Omental fat pad (tissue), 3 donors: ENCODE measurements at regions not wholly inside any gene's neighbourhood (a gene's known extent, or its start where the extent isn't known, plus 50 kb on each side); places are given as distances from the start of the nearest gene placed in this dataset.

Experiments used
- ATAC-seq: fragments of 150-250 bp; one replicate; pipeline ENCODE4 v1.9.1; 2016; ENCODE audit warnings: mild to moderate bottlenecking, moderate library complexity; ENCODE audit not compliant: low FRiP score
- DNase-seq: peaks from one replicate; pipeline ENCODE4 v3.0.0-alpha.2; 2019; ENCODE audit warnings: low spot score
- CTCF ChIP-seq, 3 donors: fragments of 450-650 bp; IDR thresholded peaks; one replicate each; pipeline ENCODE4 v1.5.1; 2016 to 2017; ENCODE audit warnings: antibody characterized with exemption in 3 of 3, mild to moderate bottlenecking in 3 of 3, moderate library complexity in 2 of 3

- ATAC-seq (no peak), DNase-seq (no peak)
- TF ChIP-seq CTCF (IDR thresholded peaks at IDR 0.05) = no peak
Measured at GRCh38 chr6:153645326-153645725, 393.7 kb upstream of the OPRM1 start.

DNA sequence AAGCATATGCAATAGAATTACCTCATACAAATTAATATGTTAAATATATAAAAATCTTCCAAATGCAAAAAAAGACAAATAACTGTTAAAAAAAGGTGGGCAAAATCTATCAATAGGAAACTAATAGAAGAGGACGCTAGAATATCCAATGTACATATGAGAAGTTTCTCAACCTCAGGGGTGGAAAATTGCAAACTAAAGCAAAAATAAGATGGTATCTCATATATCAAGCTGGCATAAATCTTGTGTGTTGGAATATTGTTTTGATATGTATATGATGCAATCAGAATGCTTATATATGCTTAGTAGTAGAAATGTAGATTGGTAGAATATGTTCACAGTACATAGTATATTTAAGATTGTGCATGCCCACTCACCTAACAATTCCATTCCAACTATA lies 395.0 kb upstream of the OPRM1 start:
- ATAC-seq = no peak
- no peak for TF ChIP-seq CTCF (IDR thresholded peaks at IDR 0.05)
- no peak for DNase-seq

DNA sequence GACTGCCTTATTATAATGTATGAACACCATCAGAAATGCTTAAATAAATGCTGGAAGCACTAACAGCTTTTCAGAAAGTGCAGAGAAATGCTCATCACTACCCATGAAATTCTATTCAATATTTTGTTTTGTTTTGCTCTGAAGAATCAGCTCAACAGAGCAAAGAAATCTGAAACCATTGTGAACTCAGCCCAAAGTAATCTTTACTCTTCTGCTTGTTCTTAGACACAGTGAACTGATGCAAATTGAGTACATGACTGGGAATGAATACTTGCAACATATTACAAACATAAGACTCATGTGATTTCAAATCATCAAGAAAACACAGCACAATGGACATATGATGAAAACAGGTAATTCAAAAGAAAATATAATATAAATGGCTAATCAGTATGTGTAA lies 404.6 kb upstream of the OPRM1 start:
- ATAC-seq (no peak), DNase-seq (no peak)
- TF ChIP-seq CTCF (IDR thresholded peaks at IDR 0.05) = no peak

DNA sequence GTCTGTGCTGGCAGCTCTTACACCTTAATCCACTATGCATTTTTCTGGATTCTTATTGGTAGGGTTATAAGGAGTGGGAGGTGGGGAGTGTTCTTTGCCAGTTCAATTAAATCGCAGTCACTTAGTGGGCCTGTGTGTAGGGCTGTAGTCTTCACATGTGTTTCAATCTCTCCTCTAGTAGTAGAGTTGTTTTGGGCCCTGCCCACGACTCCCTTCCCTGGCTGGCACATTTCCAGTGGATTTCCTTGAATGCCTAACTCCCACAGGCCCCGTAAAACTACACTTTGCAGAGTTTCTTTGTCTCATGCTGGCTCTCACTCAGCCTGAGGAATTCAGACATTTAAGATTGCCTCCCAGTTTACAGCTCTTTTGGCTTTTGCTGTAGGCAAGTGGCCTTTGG lies 414.0 kb upstream of the OPRM1 start:
- TF ChIP-seq CTCF (IDR thresholded peaks at IDR 0.05) = no peak
- ATAC-seq = peak; percentile 78

DNA sequence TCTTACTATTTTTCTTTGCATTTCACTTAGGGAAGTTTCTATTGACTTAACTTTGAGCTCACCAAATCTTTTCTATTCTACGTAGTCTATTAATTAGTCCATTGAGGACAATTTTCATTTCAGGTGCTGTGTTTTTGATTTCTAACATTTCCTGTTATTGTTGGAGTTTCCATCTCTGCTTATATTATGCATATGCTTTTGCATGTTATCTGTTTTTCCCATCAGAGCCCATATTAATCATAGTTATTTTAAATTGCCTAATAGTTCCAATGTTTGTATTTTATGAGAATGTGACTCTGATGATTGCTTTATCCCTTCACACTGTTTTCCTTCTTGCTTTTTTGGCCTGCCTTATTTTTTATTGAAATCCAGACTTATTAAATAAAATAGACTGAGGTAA lies 414.5 kb upstream of the OPRM1 start:
- DNase-seq = no peak
- no peak for TF ChIP-seq CTCF (IDR thresholded peaks at IDR 0.05)
- ATAC-seq = no peak

More for the DNA sequence above, 414.0 kb upstream of the OPRM1 start:
- DNase-seq = peak; percentile 27

DNA sequence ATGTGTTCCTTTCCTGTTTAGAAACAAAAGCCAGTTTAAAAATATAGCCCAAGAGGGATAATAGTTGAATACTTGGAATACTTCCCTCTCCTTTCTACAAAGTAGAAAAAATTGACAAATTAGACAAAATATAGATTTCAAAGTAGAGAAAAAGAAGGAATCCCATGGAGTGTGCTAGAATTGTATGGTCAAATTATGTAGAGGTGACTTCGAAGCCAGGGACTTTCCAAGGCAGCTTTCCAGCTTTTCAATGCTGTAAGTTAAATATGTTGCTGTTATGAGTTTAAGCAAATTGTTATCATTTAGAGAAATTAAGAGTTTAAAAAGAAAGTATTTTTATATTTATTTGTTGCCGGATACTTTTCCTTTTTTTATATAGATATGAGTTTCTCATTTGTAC lies 415.5 kb upstream of the OPRM1 start:
- no peak for TF ChIP-seq CTCF (IDR thresholded peaks at IDR 0.05)
- ATAC-seq = no peak
- DNase-seq = no peak

DNA sequence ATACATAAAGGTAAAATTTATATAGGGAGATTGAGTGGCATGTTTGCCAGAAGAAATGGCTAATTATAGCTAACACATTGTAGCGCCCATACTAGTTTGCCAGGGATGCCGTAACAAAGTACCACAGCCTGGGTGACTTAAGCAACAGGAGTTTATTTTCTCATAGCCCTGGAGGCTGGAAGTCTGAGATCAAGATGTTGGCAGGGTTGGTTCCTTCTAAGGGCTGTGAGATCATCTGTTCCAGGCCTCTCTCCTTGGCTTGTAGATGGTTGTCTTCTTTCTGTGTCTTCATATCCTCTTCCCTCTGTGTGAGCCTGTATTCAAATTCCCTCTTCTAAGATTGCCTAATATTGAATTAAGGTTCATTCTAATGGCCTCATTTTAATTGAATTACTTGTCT lies 417.5 kb upstream of the OPRM1 start:
- no peak for TF ChIP-seq CTCF (IDR thresholded peaks at IDR 0.05)
- DNase-seq (no peak), ATAC-seq (no peak)
